HepG2 (cell line): ENCODE measurements at regions not wholly inside any gene's neighbourhood (a gene's known extent, or its start where the extent isn't known, plus 50 kb on each side); places are given as distances from the start of the nearest gene placed in this dataset.
A peak's percentile ranks its signal among the peaks of the same experiment; 100 is the strongest.

ENCODE experiments used
- GATAD2A ChIP-seq: IDR thresholded peaks from 2 replicates; pipeline ENCODE4 v1.6.1; 2016
- MIER3 ChIP-seq: IDR thresholded peaks from 2 replicates; pipeline ENCODE4 v1.6.1; 2016; ENCODE audit warnings: missing compliant biosample characterization, borderline replicate concordance
- MTERF4 ChIP-seq: sonication (generic); formaldehyde crosslinking; IDR thresholded peaks from 2 replicates; pipeline ENCODE4 v1.8.0; 2023; ENCODE audit warnings: mild to moderate bottlenecking, missing genetic modification reagents
- MXD3 ChIP-seq: IDR thresholded peaks from 2 replicates; pipeline ENCODE4 v1.6.1; 2016; ENCODE audit warnings: mild to moderate bottlenecking, missing biosample characterization, missing genetic modification reagents
- MYNN ChIP-seq: sonication (generic); formaldehyde crosslinking; IDR thresholded peaks from 2 replicates; pipeline ENCODE4 v1.4.0; 2020; ENCODE audit warnings: mild to moderate bottlenecking, low read depth, missing genetic modification reagents
- POLR2AphosphoS5 ChIP-seq: IDR thresholded peaks from 2 replicates; pipeline ENCODE4 v1.6.1; 2012; ENCODE audit warnings: low read depth, low read length
- RBFOX2 ChIP-seq: fragments of 200-400 bp; formaldehyde crosslinking; IDR thresholded peaks from 2 replicates; pipeline ENCODE4 v1.6.1; 2017; ENCODE audit warnings: low read depth, mild to moderate bottlenecking, low read length
- REXO4 ChIP-seq: sonication (generic); formaldehyde crosslinking; IDR thresholded peaks from 2 replicates; pipeline ENCODE4 v1.8.0; 2022; ENCODE audit warnings: missing genetic modification reagents, mild to moderate bottlenecking, borderline replicate concordance
- SOX13 ChIP-seq, 3 experiments: fragments of 450-650 bp in 1 of 3; sonication (generic) in 1 of 3; formaldehyde crosslinking in 1 of 3; IDR thresholded peaks in 2 of 3; conservative IDR thresholded peaks in 1 of 3; 2 replicates each; pipeline versions ENCODE4 v1.5.0 to v1.6.1; 2016 to 2020; ENCODE audit warnings: antibody characterized with exemption in 1 of 3, mild to moderate bottlenecking in 1 of 3, missing compliant biosample characterization in 1 of 3, missing genetic modification reagents in 1 of 3, moderate library complexity in 1 of 3
- SRSF4 ChIP-seq: fragments of 200-400 bp; formaldehyde crosslinking; IDR thresholded peaks from one replicate; pipeline ENCODE4 v1.6.1; 2018; ENCODE audit warnings: mild to moderate bottlenecking, low read depth, low read length, moderate library complexity; ENCODE audit not compliant: poor library complexity, severe bottlenecking
- TEAD3 ChIP-seq: optimal IDR thresholded peaks from 2 replicates; pipeline ENCODE3; 2016; ENCODE audit warnings: borderline replicate concordance
- ZFYVE20 ChIP-seq: sonication (generic); formaldehyde crosslinking; IDR thresholded peaks from 2 replicates; pipeline ENCODE4 v1.8.0; 2023; ENCODE audit warnings: low read depth, mild to moderate bottlenecking, moderate library complexity, missing genetic modification reagents, borderline replicate concordance
- ZNF329 ChIP-seq: sonication (generic); formaldehyde crosslinking; IDR thresholded peaks from 2 replicates; pipeline ENCODE4 v1.9.0; 2021; ENCODE audit warnings: low read depth, mild to moderate bottlenecking, missing genetic modification reagents
- ZNF609 ChIP-seq: sonication (generic); formaldehyde crosslinking; IDR thresholded peaks from 2 replicates; pipeline ENCODE4 v1.4.0; 2020; ENCODE audit warnings: mild to moderate bottlenecking, missing genetic modification reagents, borderline replicate concordance
- ZNF644 ChIP-seq: IDR thresholded peaks from 2 replicates; pipeline ENCODE4 v1.6.1; 2016; ENCODE audit warnings: low read depth
- ZNF773 ChIP-seq: sonication (generic); formaldehyde crosslinking; IDR thresholded peaks from 2 replicates; pipeline ENCODE4 v1.4.0; 2020; ENCODE audit warnings: missing genetic modification reagents, borderline replicate concordance
- ZNF776 ChIP-seq: sonication (generic); formaldehyde crosslinking; IDR thresholded peaks from 2 replicates; pipeline ENCODE4 v1.4.0; 2020; ENCODE audit warnings: mild to moderate bottlenecking, missing genetic modification reagents
- TF ChIP-seq, protein P1 (sequence below): sonication (generic); formaldehyde crosslinking; conservative IDR thresholded peaks from 2 replicates; pipeline ENCODE4 v1.8.0; 2022; ENCODE audit warnings: mild to moderate bottlenecking, moderate library complexity, missing genetic modification reagents

DNA sequence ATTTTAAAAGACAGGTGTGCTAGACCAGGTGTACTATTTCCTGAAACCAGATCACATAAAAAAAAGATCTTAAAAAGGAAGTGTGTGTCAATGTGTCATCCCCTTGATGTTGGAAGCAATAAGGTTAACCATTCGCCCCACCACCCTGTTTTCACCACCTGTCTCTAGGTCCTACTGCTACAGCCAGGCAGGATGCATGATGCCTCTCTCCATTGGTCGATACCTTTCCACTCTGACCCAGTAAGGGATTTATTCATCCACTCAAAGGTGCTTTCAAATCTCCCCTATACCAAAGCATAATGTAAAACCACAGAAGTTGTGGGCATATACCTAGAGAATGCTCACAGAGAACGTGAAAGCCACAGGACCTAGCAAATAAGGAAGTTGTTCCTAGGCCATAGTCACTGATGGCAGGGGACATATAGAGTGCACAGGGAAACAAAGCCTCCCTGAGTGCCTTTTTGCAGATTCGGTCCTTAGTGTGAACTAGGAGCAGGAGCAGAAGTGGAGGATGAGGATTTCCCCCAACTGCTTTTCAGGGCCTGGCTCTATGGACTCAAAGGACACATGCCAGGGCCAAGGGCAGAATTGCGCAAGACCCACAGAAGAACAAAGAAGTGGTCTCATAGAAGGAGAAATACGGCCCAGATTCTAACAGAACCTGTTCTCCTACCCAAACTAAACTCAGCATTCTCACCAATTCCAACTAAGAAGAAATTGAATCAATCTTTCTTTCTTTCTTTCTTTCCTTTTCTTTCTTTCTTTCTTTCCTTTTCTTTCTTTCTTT lies 631.5 kb upstream of the NRP1 start (continued):
- no peak for TF ChIP-seq MXD3 (CRISPR knock-in tag)
- TF ChIP-seq ZNF773 (CRISPR knock-in tag), result no peak
- TF ChIP-seq POLR2AphosphoS5, result no peak
- TF ChIP-seq RBFOX2, result no peak
- TF ChIP-seq, protein P1, sequence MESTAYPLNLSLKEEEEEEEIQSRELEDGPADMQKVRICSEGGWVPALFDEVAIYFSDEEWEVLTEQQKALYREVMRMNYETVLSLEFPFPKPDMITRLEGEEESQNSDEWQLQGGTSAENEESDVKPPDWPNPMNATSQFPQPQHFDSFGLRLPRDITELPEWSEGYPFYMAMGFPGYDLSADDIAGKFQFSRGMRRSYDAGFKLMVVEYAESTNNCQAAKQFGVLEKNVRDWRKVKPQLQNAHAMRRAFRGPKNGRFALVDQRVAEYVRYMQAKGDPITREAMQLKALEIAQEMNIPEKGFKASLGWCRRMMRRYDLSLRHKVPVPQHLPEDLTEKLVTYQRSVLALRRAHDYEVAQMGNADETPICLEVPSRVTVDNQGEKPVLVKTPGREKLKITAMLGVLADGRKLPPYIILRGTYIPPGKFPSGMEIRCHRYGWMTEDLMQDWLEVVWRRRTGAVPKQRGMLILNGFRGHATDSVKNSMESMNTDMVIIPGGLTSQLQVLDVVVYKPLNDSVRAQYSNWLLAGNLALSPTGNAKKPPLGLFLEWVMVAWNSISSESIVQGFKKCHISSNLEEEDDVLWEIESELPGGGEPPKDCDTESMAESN (CRISPR knock-in tag), result peak; percentile 99
- no peak for TF ChIP-seq ZFYVE20 (CRISPR knock-in tag)
- TF ChIP-seq REXO4 (CRISPR knock-in tag), result no peak
- TF ChIP-seq ZNF609, result no peak
- TF ChIP-seq MYNN (CRISPR knock-in tag), result no peak
- TF ChIP-seq GATAD2A (CRISPR knock-in tag), result 0 out of 2 replicates have a peak, but pooled peaks have one; percentile 25
- 0 out of 2 replicates have a peak, but pooled peaks have one; percentile 46 for TF ChIP-seq ZNF644
- no peak for TF ChIP-seq SRSF4
- TF ChIP-seq MTERF4 (CRISPR knock-in tag), result no peak
- peak; percentile 10 for TF ChIP-seq TEAD3 (CRISPR knock-in tag)
- TF ChIP-seq MIER3 (CRISPR knock-in tag), result no peak
- TF ChIP-seq ZNF776, result no peak
- no peak for TF ChIP-seq SOX13 (IDR thresholded peaks at IDR 0.05)
- peak in 1 of 2 experiments; percentile 43; a peak in 2 of 4 replicates for TF ChIP-seq SOX13 (CRISPR knock-in tag; conservative IDR thresholded peaks at IDR 0.05 in 1 of 2, IDR thresholded peaks at IDR 0.05 in 1 of 2)
- TF ChIP-seq ZNF329, result no peak
- TF ChIP-seq, all 625 proteins: peak for 14
